GM03348 (cell line): ENCODE measurements at regions not wholly inside any gene's neighbourhood (a gene's known extent, or its start where the extent isn't known, plus 50 kb on each side); places are given as distances from the start of the nearest gene placed in this dataset.

Experiments
- DNase-seq: peaks from one replicate; pipeline ENCODE4 v3.0.0; 2012; ENCODE audit warnings: low spot score

- DNase-seq = no peak
These were observed 408.2 kb upstream of the C16orf82 start for GRCh38 chr16:26658486-26658885.

- no peak for DNase-seq
These were observed 407.8 kb upstream of the C16orf82 start for GRCh38 chr16:26658915-26659314.

- DNase-seq = no peak
These were observed 402.6 kb upstream of the C16orf82 start for GRCh38 chr16:26664086-26664485.

- no peak for DNase-seq
These were observed 401.4 kb upstream of the C16orf82 start for GRCh38 chr16:26665166-26665939.

- no peak for DNase-seq
These were observed 400.2 kb upstream of the C16orf82 start for GRCh38 chr16:26666486-26666885.

- no peak for DNase-seq
These were observed 399.4 kb upstream of the C16orf82 start for GRCh38 chr16:26667307-26667706.

GRCh38 chr16:26668026-26668425 is 398.7 kb upstream of the C16orf82 start:
- no peak for DNase-seq

- DNase-seq = no peak
These were observed 394.5 kb upstream of the C16orf82 start for GRCh38 chr16:26672206-26672605.

- DNase-seq = no peak
These were observed 393.7 kb upstream of the C16orf82 start for GRCh38 chr16:26673011-26673410.

GRCh38 chr16:26680671-26681070 is 386.1 kb upstream of the C16orf82 start:
- DNase-seq = no peak

GRCh38 chr16:26688105-26688504 is 378.6 kb upstream of the C16orf82 start:
- no peak for DNase-seq

GRCh38 chr16:26688699-26689098 is 378.0 kb upstream of the C16orf82 start:
- DNase-seq = no peak

- DNase-seq = no peak
These were observed 374.1 kb upstream of the C16orf82 start for GRCh38 chr16:26692658-26693057.

- no peak for DNase-seq
These were observed 368.9 kb upstream of the C16orf82 start for GRCh38 chr16:26697807-26698206.

- no peak for DNase-seq
These were observed 366.5 kb upstream of the C16orf82 start for GRCh38 chr16:26700250-26700649.

GRCh38 chr16:26701243-26701886 is 365.4 kb upstream of the C16orf82 start:
- DNase-seq = no peak

GRCh38 chr16:26705346-26705745 is 361.4 kb upstream of the C16orf82 start:
- no peak for DNase-seq

GRCh38 chr16:26708428-26708827 is 358.3 kb upstream of the C16orf82 start:
- no peak for DNase-seq

- DNase-seq = no peak
These were observed 357.6 kb upstream of the C16orf82 start for GRCh38 chr16:26709175-26709574.

GRCh38 chr16:26709754-26710153 is 357.0 kb upstream of the C16orf82 start:
- no peak for DNase-seq

- no peak for DNase-seq
These were observed 356.3 kb upstream of the C16orf82 start for GRCh38 chr16:26710450-26710849.

GRCh38 chr16:26712876-26713275 is 353.9 kb upstream of the C16orf82 start:
- no peak for DNase-seq

- no peak for DNase-seq
These were observed 350.8 kb upstream of the C16orf82 start for GRCh38 chr16:26715969-26716368.

- no peak for DNase-seq
These were observed 348.9 kb upstream of the C16orf82 start for GRCh38 chr16:26717826-26718225.
